SU-DHL-6 (cell line): ENCODE measurements at regions not wholly inside any gene's neighbourhood (a gene's known extent, or its start where the extent isn't known, plus 50 kb on each side); places are given as distances from the start of the nearest gene placed in this dataset.

Experiments
- CTCF ChIP-seq: fragments of 200-600 bp; sonication (generic); IDR thresholded peaks from one replicate; pipeline ENCODE4 v1.5.1; 2017; ENCODE audit warnings: antibody characterized with exemption, mild to moderate bottlenecking, low read length, moderate library complexity; ENCODE audit not compliant: insufficient read depth, poor library complexity, severe bottlenecking
- EZH2phosphoT487 ChIP-seq: fragments of 200-600 bp; sonication (generic), shearing (Covaris generic); conservative IDR thresholded peaks from 2 replicates; pipeline ENCODE4 v1.6.1; 2018; ENCODE audit warnings: mild to moderate bottlenecking, antibody characterized with exemption, low read length, moderate library complexity, mixed read lengths

GRCh38 chr16:66041907-66042306, 324.6 kb upstream of the CDH5 start:
- TF ChIP-seq CTCF (no peak), EZH2phosphoT487 (no peak)
